HFF-Myc (cell line): ENCODE measurements at regions not wholly inside any gene's neighbourhood (a gene's known extent, or its start where the extent isn't known, plus 50 kb on each side); places are given as distances from the start of the nearest gene placed in this dataset.
A peak's percentile ranks its signal among the peaks of the same experiment; 100 is the strongest.

ENCODE experiments used
- DNase-seq: peaks from one replicate; pipeline ENCODE4 v3.0.0-alpha.2; 2011; ENCODE audit warnings: low read depth; ENCODE audit errors: extremely low read depth
- H3K4me3 ChIP-seq: replicated peaks from 2 replicates; pipeline ENCODE4 v1.5.1; 2011; ENCODE audit warnings: low read depth, mild to moderate bottlenecking, control low read depth, low read length
- CTCF ChIP-seq: IDR thresholded peaks from 2 replicates; pipeline ENCODE4 v1.5.1; 2012; ENCODE audit warnings: mild to moderate bottlenecking, low read depth, low read length, control low read depth; ENCODE audit errors: missing control alignments

- no peak for TF ChIP-seq CTCF
- DNase-seq = no peak
Observed at GRCh38 chr6:55696501-55696900, 117.5 kb upstream of the HMGCLL1 start.

GRCh38 chr6:55696041-55696440 is 117.0 kb upstream of the HMGCLL1 start:
- TF ChIP-seq CTCF = no peak
- no peak for DNase-seq
- H3K4me3 ChIP-seq = no peak overlapping the region

More at GRCh38 chr6:55696501-55696900, 117.5 kb upstream of the HMGCLL1 start:
- H3K4me3 ChIP-seq = no peak overlapping the region

DNA sequence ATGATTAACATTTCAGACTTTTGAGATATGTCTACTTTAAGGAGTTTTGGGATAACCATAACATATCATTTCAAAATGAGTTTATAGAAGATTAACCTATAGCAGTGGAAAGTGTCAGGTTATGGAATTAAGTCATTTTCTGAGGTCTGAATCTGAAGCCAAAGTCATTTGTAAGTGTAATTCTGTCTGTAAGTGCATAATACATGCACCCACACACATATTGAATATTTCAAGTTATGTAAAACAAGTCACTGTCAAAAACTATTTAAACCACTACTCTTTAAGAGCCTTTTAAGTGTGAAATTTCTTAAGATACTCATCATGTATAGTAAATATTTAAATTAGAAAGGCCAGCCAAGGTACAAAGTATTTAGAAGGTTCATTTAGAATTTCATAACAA is 115.8 kb upstream of the HMGCLL1 start:
- no peak overlapping the region for H3K4me3 ChIP-seq
- no peak for TF ChIP-seq CTCF
- DNase-seq = no peak

- TF ChIP-seq CTCF = no peak
- no peak overlapping the region for H3K4me3 ChIP-seq
- DNase-seq = peak; percentile 63
Observed at GRCh38 chr6:55694148-55694547, 115.2 kb upstream of the HMGCLL1 start.

- DNase-seq = no peak
- TF ChIP-seq CTCF = no peak
- no peak overlapping the region for H3K4me3 ChIP-seq
Observed at GRCh38 chr6:55679503-55679902, 100.5 kb upstream of the HMGCLL1 start.

DNA sequence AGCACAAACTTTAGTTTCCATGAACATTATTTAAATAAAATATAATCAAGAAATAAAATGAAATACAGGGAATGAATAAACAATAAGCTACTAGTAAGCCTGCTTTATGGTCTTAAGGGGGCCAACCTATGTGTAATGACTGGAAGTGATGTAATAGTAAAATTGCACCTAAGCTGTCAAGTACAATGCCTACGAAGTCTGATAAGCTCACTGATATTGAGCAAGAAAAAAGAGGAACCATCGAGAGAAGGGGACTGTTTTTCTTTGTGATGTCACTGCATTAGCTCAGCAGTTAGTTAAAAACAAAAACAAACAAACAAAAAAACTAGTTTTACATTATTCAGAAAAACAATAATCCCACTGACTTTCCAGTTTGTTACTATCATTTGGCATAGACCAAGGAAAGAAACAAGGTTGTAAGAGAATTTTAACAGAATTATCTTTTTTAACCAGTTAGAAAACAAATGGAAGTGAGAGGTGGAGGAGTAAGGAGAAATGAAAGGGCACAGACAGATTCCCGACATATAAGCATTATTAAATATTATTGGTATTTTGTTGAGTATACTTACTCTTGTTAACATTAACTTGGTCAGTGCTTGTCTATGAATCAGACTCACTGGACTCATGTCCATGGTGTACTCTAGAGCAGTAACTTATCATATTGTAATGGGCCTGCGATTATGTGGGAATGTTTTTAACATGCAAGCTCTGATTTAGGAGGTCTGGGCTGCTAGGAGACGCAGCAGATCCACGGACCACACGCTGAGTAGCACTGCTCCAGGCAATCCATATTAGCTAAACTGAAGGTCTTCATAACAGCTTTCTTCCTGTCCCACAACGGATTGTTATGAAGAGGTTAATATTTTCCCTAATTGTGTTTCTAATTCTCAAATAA is 99.6 kb upstream of the HMGCLL1 start:
- H3K4me3 ChIP-seq = no peak overlapping the region
- DNase-seq = no peak
- TF ChIP-seq CTCF = no peak
